Mesenteric fat pad (tissue), 1 donor: ENCODE measurements at regions not wholly inside any gene's neighbourhood (a gene's known extent, or its start where the extent isn't known, plus 50 kb on each side); places are given as distances from the start of the nearest gene placed in this dataset.

ENCODE experiments used
- DNase-seq: peaks from one replicate; pipeline ENCODE4 v3.0.0-alpha.2; 2020; ENCODE audit warnings: low spot score
- donor health status: DM: yes; HTN: yes; CAD: no.

GRCh38 chr5:52710972-52711596 is 76.6 kb upstream of the ITGA1 start:
- no peak for DNase-seq

GRCh38 chr5:52712354-52712753 is 75.4 kb upstream of the ITGA1 start:
- DNase-seq, result no peak

- DNase-seq, result no peak
These were observed 62.5 kb upstream of the ITGA1 start for GRCh38 chr5:52725065-52725746.

GRCh38 chr5:52725808-52726207 is 61.9 kb upstream of the ITGA1 start:
- no peak for DNase-seq

DNA sequence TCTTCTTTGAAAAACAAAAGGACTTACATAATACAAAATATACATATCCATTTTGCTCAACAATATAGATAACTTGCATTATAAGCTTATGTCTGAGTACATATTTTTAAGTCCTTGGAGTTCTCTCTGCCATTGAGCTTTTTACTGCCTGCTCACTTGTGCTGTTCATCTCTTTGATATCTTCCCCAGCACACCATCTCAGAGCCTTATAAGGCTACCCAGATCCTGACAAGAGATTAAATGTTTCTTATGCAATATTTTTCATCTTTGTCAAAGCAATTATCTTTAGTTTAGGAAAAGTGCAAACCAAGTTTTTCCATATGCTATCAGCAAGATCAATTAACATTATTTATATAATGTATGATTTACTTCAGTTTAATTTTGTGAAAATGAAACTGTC is 60.7 kb upstream of the ITGA1 start:
- DNase-seq, result no peak

- DNase-seq, result no peak
These were observed 60.1 kb upstream of the ITGA1 start for GRCh38 chr5:52727576-52727975.

DNA sequence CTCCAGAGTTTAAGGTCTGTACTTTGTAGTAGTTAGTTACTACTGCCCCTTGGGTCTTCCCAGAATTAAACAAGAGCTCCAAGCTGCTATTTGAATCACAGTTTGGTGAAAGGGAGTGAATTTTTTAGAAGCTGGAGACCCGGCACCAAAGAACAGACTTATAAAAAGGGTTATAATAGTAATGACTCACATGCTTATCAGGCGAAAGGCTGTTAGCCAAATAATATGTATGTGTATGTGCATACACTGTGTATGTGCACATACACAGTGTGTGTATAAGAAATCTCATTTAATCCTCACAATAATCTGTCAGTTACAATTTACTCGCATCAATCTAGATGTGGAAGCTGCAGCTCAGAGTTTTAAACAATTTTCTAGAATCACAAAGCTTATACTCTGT is 59.5 kb upstream of the ITGA1 start:
- DNase-seq, result no peak

DNA sequence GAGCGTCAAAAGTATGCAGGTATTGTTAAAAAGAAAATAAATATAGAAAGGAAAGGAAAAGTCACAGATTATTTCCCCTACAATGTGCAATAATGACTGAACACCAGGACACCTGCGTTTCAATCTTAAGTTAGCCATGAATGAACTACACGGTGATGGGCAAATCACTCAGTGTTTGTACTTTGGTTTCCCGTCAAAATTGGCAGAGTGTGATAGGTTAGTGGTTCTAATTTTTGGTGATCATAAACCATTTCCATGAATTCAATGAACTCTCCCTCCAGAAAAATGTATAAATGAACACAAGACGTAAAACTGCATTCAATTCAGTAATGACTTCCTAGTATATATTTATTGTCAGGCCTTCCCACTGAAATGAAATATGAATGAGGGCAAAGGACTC is 59.0 kb upstream of the ITGA1 start:
- no peak for DNase-seq

GRCh38 chr5:52731274-52732027 is 56.3 kb upstream of the ITGA1 start:
- DNase-seq, result no peak

DNA sequence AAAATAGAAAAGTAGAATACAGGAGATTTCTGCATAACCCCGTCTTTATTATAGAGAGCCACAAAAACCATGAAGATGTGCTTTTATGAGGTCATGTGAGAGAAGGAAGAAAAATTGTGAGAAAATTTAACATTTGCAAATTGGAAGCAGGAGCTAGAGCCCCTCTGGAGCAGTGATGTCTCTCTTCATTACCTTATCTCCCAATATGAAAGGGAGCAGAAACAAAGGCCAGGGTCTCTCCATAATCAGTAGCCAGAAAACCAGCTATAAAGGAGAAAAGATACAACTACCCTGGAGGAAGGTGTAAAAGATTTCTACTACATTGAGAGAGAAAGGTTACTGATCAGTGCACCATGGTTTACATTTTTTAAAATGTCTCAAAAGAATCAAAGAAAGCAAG is 53.2 kb upstream of the ITGA1 start:
- no peak for DNase-seq

DNA sequence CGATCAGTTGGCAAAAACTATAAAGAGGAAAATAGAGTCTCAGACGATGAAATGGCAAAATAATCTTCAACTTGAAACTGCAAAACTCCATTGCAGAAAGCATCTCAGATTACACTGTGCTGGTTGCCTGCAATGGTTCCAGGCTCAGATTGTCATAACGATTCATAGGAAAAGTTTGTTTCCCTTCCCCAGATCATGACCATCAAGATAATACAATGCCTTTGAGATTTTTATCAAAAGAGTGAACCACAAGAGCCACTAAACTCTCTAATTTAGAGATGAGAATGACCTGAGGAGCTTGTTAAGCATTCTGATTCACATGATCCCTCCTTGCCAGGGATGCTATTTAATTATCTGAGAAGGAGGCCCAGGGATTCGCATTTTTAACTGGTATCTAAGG is 52.6 kb upstream of the ITGA1 start:
- no peak for DNase-seq
